ENCODE measurements at regions not wholly inside any gene's neighbourhood (a gene's known extent, or its start where the extent isn't known, plus 50 kb on each side); places are given as distances from the start of the nearest gene placed in this dataset.

DNA sequence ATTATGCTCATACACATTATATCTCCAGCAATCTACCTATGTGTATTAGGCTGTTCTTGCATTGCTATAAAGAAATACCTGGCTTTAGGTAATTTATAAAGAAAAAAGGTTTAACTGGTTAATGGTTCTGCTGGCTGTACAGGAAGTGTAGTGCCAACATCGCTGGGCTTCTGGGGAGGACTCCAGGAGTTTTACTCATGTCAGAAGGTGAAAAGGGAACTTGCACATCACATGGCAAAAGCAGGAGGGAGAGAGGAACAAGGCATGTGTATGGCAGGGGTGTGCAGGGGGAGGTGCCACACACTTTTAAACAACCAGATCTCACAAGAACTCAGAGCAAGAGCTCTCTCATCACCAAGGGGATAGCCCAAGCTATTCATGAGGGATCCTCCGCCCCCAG is 715.4 kb upstream of the ZEB2 start:
- DNase-seq (ENCODE audit: low read depth, low spot score) = no peak

- DNase-seq (ENCODE audit: low read depth, low spot score) = no peak
These were observed 710.6 kb upstream of the ZEB2 start for GRCh38 chr2:145230546-145230945.

GRCh38 chr2:145228506-145228905 is 708.6 kb upstream of the ZEB2 start:
- no peak for DNase-seq (ENCODE audit: low read depth, low spot score)

DNA sequence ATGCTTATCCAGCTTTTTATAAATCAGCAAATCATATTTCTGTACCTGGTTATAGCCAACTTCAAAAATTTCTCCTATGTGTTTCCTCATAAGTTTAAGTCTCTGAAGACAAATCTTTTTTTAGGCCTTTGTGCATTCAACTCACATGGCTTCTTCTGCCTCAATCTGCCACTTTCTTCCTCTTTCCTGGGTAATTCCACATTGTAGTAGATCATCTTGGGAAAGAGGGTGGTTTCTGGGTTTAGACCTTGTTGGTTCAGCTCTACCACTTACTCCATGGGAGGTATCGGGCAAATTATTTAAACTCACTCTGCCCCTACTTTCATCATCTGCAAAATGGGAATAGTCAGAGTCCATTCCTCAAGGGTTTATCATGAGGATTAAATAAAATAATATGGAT is 707.0 kb upstream of the ZEB2 start:
- DNase-seq (ENCODE audit: low read depth, low spot score) = no peak

DNA sequence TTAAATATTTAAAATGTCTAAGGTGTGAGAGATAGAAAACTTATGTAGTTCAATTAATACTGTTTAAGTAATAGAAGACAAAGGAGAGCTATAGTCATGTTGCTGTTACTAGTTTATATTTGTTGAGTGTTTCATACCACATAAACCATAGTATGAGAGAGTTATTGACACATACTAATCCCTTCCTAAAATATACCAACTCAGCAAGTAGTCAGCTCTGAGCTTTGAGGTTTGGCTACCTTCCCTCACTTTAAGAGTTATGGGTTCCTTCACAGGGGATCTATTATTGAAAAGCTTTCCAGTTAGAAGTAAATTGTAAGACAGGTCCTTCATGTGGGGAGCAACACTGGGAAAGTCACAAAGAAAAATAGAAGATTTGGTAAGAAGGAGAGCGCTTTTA is 701.6 kb upstream of the ZEB2 start:
- DNase-seq (ENCODE audit: low read depth, low spot score) = no peak

GRCh38 chr2:145221032-145221431 is 701.1 kb upstream of the ZEB2 start:
- DNase-seq (ENCODE audit: low read depth, low spot score) = no peak

DNA sequence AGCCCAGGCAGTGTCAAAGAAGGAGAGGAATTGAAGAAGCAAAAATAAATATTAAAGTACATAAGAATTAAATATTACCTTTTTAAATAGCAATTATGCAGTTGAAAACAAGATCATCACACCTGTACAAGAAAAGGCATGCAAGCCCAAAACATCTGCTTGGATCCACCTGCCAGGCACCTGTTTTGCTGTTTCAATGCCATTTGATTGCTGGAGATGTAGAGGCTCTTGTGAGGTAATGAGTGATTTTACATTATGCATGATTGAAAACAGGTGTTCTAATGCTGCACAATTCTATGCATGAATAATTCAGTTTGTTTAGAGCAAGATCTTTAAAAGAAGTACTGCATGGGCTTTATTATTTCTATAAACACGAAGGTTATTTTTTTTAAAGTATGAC is 700.6 kb upstream of the ZEB2 start:
- DNase-seq (ENCODE audit: low read depth, low spot score) = no peak

GRCh38 chr2:145207884-145208283 is 688.0 kb upstream of the ZEB2 start:
- no peak for DNase-seq (ENCODE audit: low read depth, low spot score)

- no peak for DNase-seq (ENCODE audit: low read depth, low spot score)
These were observed 686.8 kb upstream of the ZEB2 start for GRCh38 chr2:145206496-145207281.

- no peak for DNase-seq (ENCODE audit: low read depth, low spot score)
These were observed 684.0 kb upstream of the ZEB2 start for GRCh38 chr2:145203891-145204290.

- no peak for DNase-seq (ENCODE audit: low read depth, low spot score)
These were observed 680.1 kb upstream of the ZEB2 start for GRCh38 chr2:145199827-145200706.

DNA sequence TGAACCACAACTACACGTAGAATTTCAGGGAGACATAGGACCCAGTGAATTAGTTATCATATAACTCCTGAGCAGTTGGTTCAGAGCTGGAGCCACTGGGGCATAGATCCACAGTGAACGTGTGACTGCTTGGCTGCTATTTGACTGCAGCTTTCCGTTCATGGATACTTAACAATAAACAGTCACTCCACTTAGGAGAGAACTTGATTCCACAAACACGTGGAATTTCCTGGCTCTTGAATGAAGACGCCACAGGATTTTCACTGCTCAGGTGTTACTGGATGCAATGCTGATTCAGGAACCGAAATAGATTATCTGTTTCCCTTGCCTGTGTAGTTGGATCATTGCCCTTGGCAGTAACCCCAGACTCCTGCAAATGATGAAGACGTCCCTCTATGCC is 679.1 kb upstream of the ZEB2 start:
- no peak for DNase-seq (ENCODE audit: low read depth, low spot score)

GRCh38 chr2:145198555-145198954 is 678.6 kb upstream of the ZEB2 start:
- DNase-seq (ENCODE audit: low read depth, low spot score) = no peak

DNA sequence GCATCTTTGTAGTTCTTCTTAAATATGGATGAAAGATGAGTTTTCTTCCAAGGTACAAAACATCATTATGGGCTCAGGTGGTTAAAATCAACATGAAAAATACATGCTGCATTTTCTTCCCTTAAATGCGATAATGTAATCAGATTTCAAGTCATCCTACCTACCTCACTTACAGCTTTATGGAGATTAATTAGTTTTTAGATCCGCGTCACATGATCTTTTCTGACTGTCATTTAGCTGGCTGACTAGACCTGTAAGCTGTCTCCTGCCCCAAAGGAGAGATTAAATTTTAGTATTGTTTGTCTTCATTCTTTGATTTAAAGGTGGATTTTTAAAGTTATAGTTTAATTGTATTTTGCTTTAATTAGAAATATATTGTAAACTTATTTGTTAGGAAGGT is 678.0 kb upstream of the ZEB2 start:
- no peak for DNase-seq (ENCODE audit: low read depth, low spot score)

- DNase-seq (ENCODE audit: low read depth, low spot score) = peak; percentile 4
These were observed 674.8 kb upstream of the ZEB2 start for GRCh38 chr2:145194673-145195072.

DNA sequence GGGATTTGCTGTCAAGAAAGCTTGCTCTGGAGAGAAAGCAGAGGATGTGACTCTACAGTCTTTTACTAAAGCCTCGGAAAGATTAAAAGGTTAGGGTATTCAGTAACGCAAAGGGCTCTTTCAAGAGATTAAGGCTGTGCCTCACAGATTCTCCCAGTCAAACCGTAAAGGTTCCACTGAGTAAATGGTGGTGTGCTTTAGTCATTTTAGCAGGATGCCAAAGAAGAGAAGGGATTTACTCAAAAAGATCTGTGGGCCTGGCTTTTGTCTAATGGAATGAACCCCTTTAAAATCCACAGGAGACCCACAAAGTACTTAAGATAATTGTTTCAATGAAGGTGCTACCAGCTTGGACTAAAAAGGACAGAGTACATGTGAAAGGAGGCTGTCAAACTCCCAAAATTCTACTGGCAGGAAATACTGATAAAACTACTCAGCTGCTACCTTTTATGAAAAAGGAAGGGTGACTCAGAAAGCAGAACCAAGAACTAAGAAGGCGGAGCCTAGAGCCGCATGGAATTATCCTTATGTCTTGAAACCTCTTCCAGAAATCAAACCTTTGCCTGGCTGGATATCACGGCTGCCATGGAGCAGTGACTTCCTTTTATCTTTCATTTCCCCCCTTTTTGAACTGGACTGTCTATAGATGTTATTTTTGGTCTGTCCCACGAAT is 670.2 kb upstream of the ZEB2 start:
- no peak for DNase-seq (ENCODE audit: low read depth, low spot score)

DNA sequence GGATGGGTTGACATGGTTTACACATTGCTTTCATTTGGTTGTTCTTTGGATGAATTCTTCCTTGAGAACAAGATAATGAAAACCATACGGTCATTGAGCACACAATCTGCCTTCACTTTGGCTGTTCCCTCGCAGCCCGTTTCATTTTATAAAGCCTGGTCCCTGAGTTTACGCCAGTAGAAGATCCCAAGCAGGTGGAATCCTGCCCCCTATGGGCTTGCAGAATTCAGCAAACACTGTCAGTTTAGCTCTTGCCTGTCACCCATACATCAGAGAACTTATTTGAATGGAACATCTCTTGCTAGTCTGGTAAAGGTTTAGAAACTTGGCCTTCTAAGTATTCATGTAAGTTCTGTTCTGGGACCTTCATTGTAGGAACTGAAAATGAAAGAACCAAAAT is 666.4 kb upstream of the ZEB2 start:
- no peak for DNase-seq (ENCODE audit: low read depth, low spot score)

DNA sequence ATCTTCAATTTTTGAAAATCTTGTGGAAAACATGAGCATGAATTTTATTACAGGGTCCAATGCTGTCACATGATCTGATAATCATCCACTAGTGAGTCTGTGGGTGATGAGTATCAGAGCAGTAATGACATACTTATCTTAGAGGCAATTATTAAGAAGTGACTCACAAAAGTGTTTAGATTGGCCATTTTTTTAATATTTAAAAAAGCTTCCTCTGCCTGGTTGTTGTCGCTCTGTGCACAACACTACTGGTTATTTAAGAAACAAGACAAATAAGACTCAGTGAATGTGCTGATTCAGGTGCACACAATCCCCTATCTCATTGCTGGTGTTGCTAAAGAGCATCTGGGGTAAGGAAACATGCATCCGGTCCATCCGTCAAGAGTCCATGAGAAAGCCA is 665.8 kb upstream of the ZEB2 start:
- DNase-seq (ENCODE audit: low read depth, low spot score) = no peak

DNA sequence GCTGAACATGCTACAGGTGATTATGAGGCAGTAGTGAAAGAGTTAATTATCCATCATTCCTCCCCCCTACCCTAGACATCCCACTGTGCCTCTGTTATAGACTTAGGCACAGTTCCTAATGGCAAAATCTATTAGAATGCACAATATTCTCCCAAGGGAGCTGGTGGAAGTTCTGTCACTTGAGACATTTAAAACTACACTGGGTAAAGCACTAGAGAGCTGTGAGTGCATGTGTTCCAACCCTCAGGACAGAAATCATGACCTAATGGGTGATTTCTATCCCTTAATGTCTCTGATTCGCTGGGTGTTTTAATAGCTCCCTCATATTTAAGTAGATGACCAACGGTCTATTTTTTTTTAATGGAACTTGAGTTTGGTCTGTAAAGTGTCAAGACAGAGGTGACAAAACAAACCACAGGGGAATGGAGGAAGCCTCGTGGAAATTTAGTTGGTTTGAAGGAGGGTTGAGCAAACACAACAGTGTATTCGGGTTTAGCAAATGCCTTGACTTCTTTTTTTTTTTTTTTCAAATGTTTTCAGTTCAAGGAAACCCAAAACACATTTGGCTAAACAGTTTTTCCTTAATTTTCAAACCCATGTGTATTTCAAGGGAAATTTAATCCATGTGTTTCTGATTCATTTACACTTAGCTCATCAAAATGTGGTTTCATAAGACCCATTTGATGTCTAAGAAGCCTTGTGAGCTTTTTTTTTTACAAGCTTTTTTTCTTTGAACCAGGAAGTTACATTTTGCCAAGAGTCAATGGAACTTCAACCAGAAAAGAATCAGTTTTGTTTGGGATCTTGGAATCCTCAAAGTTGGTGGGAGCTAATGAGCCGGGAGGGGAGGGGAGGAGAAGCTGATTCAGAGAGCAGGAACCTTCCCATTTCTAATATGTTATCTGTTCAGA is 665.1 kb upstream of the ZEB2 start:
- no peak for DNase-seq (ENCODE audit: low read depth, low spot score)

DNA sequence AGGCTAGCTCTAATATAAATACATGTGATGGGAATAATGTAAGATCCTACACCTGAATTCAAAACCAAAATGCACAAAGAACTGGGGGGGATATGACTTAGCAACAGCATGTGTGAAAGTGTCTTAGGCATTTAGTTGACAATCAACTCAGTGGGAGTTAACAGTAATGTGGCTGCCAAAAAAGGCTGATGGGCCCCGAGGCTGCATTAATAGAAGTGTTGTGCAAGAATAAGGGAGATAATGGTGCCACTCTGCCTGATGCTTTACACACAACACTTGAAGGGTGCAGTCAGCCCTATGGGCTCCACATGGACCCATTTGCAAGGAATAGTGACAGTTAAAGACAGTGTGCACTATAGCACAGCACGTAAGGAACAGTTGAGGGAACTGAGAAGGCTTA is 649.4 kb upstream of the ZEB2 start:
- no peak for DNase-seq (ENCODE audit: low read depth, low spot score)

- DNase-seq (ENCODE audit: low read depth, low spot score) = no peak
These were observed 648.2 kb upstream of the ZEB2 start for GRCh38 chr2:145168091-145168490.

Data from smooth muscle cell of the brain vasculature (primary cell).